Caco-2 (cell line): ENCODE measurements at regions not wholly inside any gene's neighbourhood (a gene's known extent, or its start where the extent isn't known, plus 50 kb on each side); places are given as distances from the start of the nearest gene placed in this dataset.

Source experiments
- BruUV-seq: library from RNA; stranded (reverse); fragments of 400-500 nt; replicated peaks from 2 replicates; lab custom pipeline; 2021; lab: Mats Ljungman, UMichigan
- CTCF ChIA-PET: fragments of 300-600 bp; sonication (Branson Sonifier 250); formaldehyde crosslinking; loops from one replicate; lab custom pipeline; 2022; ENCODE audit warnings: antibody characterized with exemption; lab: Charles Lee
- POLR2A ChIA-PET: fragments of 300-600 bp; sonication (Branson Sonifier 250); formaldehyde crosslinking; loops from one replicate; lab custom pipeline; 2022; ENCODE audit warnings: antibody characterized with exemption; lab: Charles Lee
- DNase-seq, 2 experiments: peaks; one replicate each; pipeline versions ENCODE4 v3.0.0 to v3.0.0-alpha.2; 2020 to 2022
- H3K27me3 ChIP-seq: replicated peaks from 2 replicates; pipeline ENCODE4 v1.6.0; 2011; ENCODE audit warnings: low read length; ENCODE audit not compliant: control insufficient read depth, insufficient read depth
- H3K36me3 ChIP-seq: 2 replicates; pipeline ENCODE4 v1.5.1; 2011; ENCODE audit warnings: low read length; ENCODE audit not compliant: control insufficient read depth, insufficient read depth
- H3K4me1 ChIP-seq: fragments of 250-450 bp; sonication (Bioruptor Pico); 2 replicates; pipeline ENCODE4 v1.5.1; 2020; ENCODE audit warnings: mild to moderate bottlenecking
- H3K4me3 ChIP-seq: 2 replicates; pipeline ENCODE4 v1.5.1; 2011; ENCODE audit warnings: low read depth, mild to moderate bottlenecking, control low read depth, low read length
- H3K9me3 ChIP-seq: fragments of 250-450 bp; sonication (Bioruptor Pico); 2 replicates; pipeline ENCODE4 v1.5.1; 2020; ENCODE audit warnings: mild to moderate bottlenecking, moderate library complexity
- H3K27ac Mint-ChIP-seq: one replicate; pipeline ENCODE4 v1.8.0; 2022; ENCODE audit warnings: mixed read lengths; ENCODE audit not compliant: unreplicated experiment
- H3K27me3 Mint-ChIP-seq: one replicate; pipeline ENCODE4 v1.8.0; 2022; ENCODE audit warnings: mixed read lengths; ENCODE audit not compliant: insufficient read depth, unreplicated experiment
- H3K36me3 Mint-ChIP-seq: one replicate; pipeline ENCODE4 v1.8.0; 2022; ENCODE audit warnings: mild to moderate bottlenecking, mixed read lengths; ENCODE audit not compliant: insufficient read depth, unreplicated experiment
- H3K4me1 Mint-ChIP-seq: one replicate; pipeline ENCODE4 v1.8.0; 2022; ENCODE audit warnings: low read depth, mixed read lengths; ENCODE audit not compliant: unreplicated experiment
- H3K4me3 Mint-ChIP-seq: one replicate; pipeline ENCODE4 v1.8.0; 2022; ENCODE audit warnings: mild to moderate bottlenecking, moderate library complexity, mixed read lengths; ENCODE audit not compliant: unreplicated experiment
- H3K9me3 Mint-ChIP-seq: one replicate; pipeline ENCODE4 v1.8.0; 2022; ENCODE audit warnings: mixed read lengths; ENCODE audit not compliant: unreplicated experiment
- intact Hi-C: fragments of 100-400 bp; cut with micrococcal nuclease; formaldehyde crosslinking; loops from one replicate; pipeline ENCODE4 v1.10.0; 2022; ENCODE audit not compliant: unreplicated experiment
- TF ChIP-seq, protein P1 (sequence below), 2 experiments: fragments of 200-600 bp in 1 of 2; IDR thresholded peaks; 1 replicate in 1 of 2; 2 replicates in 1 of 2; pipeline versions ENCODE4 v1.5.1 to v1.8.0; 2011 to 2022; ENCODE audit warnings: antibody characterized with exemption in 1 of 2, control low read depth in 1 of 2, inconsistent platforms in 1 of 2, low read depth in 1 of 2, low read length in 1 of 2, mild to moderate bottlenecking in 1 of 2, moderate library complexity in 1 of 2; ENCODE audit not compliant: insufficient read depth in 1 of 2, severe bottlenecking in 1 of 2, unreplicated experiment in 1 of 2

DNA sequence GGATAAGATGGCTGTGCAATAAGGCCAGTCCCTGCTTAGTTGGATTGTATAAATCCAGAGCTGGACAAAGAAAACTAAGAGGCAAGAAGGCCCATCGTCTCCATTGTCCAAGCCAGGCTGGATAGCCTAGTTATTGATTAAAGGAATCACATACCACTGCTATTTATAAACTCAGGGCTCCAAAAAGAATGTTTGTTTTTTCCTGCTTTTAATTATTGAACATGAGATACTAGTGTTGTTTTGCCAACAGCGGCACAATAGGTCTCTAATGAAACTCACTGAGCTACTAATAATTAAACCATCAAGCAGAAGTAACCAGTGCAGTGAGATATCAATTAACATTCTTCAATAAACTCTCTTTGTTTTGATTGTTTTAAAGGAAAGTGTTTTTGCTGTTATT, 259.7 kb downstream of the INSC start:
- ChIA-PET CTCF (no interaction called here), POLR2A (no interaction called here)
- Mint-ChIP-seq H3K27me3 (no peaks in the 10 kb centered on the region), H3K36me3 (no peaks in the 10 kb centered on the region), H3K4me1 (no peaks in the 10 kb centered on the region), H3K27ac (no peak overlapping the region), H3K9me3 (peaks cover 18% of the 10 kb centered on the region), H3K4me3 (no peak overlapping the region)
- H3K4me1 ChIP-seq = no peaks in the 10 kb centered on the region
- no peaks in the 10 kb centered on the region for H3K27me3 ChIP-seq
- H3K4me3 ChIP-seq = no peak overlapping the region
- intact Hi-C loops = no loop called here
- no peaks in the 10 kb centered on the region for H3K36me3 ChIP-seq
- H3K9me3 ChIP-seq = peaks cover 13% of the 10 kb centered on the region
- no peak for DNase-seq
- TF ChIP-seq, protein P1, sequence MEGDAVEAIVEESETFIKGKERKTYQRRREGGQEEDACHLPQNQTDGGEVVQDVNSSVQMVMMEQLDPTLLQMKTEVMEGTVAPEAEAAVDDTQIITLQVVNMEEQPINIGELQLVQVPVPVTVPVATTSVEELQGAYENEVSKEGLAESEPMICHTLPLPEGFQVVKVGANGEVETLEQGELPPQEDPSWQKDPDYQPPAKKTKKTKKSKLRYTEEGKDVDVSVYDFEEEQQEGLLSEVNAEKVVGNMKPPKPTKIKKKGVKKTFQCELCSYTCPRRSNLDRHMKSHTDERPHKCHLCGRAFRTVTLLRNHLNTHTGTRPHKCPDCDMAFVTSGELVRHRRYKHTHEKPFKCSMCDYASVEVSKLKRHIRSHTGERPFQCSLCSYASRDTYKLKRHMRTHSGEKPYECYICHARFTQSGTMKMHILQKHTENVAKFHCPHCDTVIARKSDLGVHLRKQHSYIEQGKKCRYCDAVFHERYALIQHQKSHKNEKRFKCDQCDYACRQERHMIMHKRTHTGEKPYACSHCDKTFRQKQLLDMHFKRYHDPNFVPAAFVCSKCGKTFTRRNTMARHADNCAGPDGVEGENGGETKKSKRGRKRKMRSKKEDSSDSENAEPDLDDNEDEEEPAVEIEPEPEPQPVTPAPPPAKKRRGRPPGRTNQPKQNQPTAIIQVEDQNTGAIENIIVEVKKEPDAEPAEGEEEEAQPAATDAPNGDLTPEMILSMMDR (IDR thresholded peaks at IDR 0.05; ENCODE audit: insufficient read depth in 1 of 2, low read depth in 1 of 2, low read length in 1 of 2, severe bottlenecking in 1 of 2, unreplicated experiment in 1 of 2) = no peak
- BruUV-seq = no TSS peak

DNA sequence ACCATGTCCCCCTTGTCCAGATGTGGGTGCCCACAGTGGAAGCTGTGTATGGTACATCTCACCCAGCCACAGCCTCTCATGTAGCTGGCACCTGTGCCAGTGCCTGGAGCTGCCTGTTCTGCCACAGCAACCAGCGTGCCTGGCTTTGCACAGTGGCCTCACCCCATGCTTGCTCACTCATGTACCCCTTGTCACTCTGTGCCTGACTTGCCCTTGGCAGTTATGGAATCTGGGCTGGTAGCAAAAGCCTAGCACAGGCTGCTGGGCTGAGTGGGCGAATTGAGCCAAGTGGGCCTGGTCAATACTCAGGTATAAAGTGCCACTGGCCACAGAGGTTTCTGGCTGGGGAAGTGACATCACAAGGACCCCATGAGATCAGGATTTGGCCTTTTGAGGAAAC, 264.2 kb downstream of the INSC start:
- Histone ChIP-seq H3K27me3 (no peaks in the 10 kb centered on the region), H3K4me1 (no peaks in the 10 kb centered on the region), H3K36me3 (no peaks in the 10 kb centered on the region), H3K9me3 (peaks cover 13% of the 10 kb centered on the region), H3K4me3 (no peak overlapping the region)
- intact Hi-C loops = no loop called here
- Mint-ChIP-seq H3K4me3 (no peak overlapping the region), H3K9me3 (peaks cover 18% of the 10 kb centered on the region), H3K36me3 (no peaks in the 10 kb centered on the region), H3K4me1 (no peaks in the 10 kb centered on the region), H3K27me3 (no peaks in the 10 kb centered on the region), H3K27ac (no peak overlapping the region)
- ChIA-PET POLR2A (no interaction called here), CTCF (no interaction called here)
- TF ChIP-seq, protein P1 (IDR thresholded peaks at IDR 0.05; ENCODE audit: insufficient read depth in 1 of 2, low read depth in 1 of 2, low read length in 1 of 2, severe bottlenecking in 1 of 2, unreplicated experiment in 1 of 2) = no peak
- DNase-seq = no peak
- BruUV-seq = no TSS peak

DNA sequence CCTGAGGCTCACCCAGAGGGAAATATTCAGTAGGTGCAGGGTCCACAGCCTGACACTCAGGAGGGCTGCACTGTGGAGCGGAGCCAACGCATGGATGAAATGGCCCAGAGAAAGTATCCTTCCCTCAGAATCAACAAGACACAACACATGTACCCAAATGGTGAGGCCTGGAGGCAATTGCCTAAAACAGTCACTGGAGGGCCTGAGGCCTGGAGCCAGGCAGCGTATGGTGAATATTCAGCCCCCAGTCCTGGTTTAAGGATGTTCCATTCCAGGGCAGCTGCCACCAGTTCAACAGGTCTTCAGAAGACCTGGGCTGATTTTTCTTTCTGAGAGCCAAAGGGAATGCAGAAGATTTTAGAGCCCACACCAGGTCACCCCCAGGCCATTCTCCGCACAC, 264.8 kb downstream of the INSC start:
- intact Hi-C loops = no loop called here
- no peak overlapping the region for H3K4me3 Mint-ChIP-seq
- no peaks in the 10 kb centered on the region for H3K36me3 Mint-ChIP-seq
- H3K36me3 ChIP-seq = no peaks in the 10 kb centered on the region
- TF ChIP-seq, protein P1 (IDR thresholded peaks at IDR 0.05; ENCODE audit: insufficient read depth in 1 of 2, low read depth in 1 of 2, low read length in 1 of 2, severe bottlenecking in 1 of 2, unreplicated experiment in 1 of 2) = no peak
- ChIA-PET POLR2A (no interaction called here), CTCF (no interaction called here)
- H3K27ac Mint-ChIP-seq = no peak overlapping the region
- no peaks in the 10 kb centered on the region for H3K4me1 Mint-ChIP-seq
- H3K9me3 Mint-ChIP-seq = peaks cover 18% of the 10 kb centered on the region
- peaks cover 13% of the 10 kb centered on the region for H3K9me3 ChIP-seq
- BruUV-seq = no TSS peak
- H3K4me3 ChIP-seq = no peak overlapping the region
- no peaks in the 10 kb centered on the region for H3K27me3 Mint-ChIP-seq
- H3K4me1 ChIP-seq = no peaks in the 10 kb centered on the region
- H3K27me3 ChIP-seq = no peaks in the 10 kb centered on the region
- no peak for DNase-seq
